Glomerular endothelial cell (primary cell): ENCODE measurements at regions not wholly inside any gene's neighbourhood (a gene's known extent, or its start where the extent isn't known, plus 50 kb on each side); places are given as distances from the start of the nearest gene placed in this dataset.

Experiments used
- DNase-seq: peaks from one replicate; pipeline ENCODE4 v3.0.0-alpha.2; 2011; ENCODE audit warnings: low read depth, low spot score; ENCODE audit errors: extremely low read depth

GRCh38 chr17:79457376-79457775, 153.5 kb downstream of the RBFOX3 start:
- no peak for DNase-seq

- no peak for DNase-seq
Measured at GRCh38 chr17:79455636-79456035, 155.2 kb downstream of the RBFOX3 start.

- no peak for DNase-seq
Measured at GRCh38 chr17:79454826-79455225, 156.0 kb downstream of the RBFOX3 start.

- DNase-seq, result no peak
Measured at GRCh38 chr17:79453481-79453880, 157.4 kb downstream of the RBFOX3 start.

GRCh38 chr17:79452706-79453105, 158.1 kb downstream of the RBFOX3 start:
- no peak for DNase-seq

- DNase-seq, result no peak
Measured at GRCh38 chr17:79451167-79451566, 159.7 kb downstream of the RBFOX3 start.

GRCh38 chr17:79446399-79447009, 164.3 kb downstream of the RBFOX3 start:
- DNase-seq, result no peak

GRCh38 chr17:79444198-79444597, 166.7 kb downstream of the RBFOX3 start:
- DNase-seq, result no peak

- DNase-seq, result no peak
Measured at GRCh38 chr17:79443026-79443425, 167.8 kb downstream of the RBFOX3 start.

- DNase-seq, result no peak
Measured at GRCh38 chr17:79441356-79442160, 169.3 kb downstream of the RBFOX3 start.

GRCh38 chr17:79440251-79440650, 170.6 kb downstream of the RBFOX3 start:
- no peak for DNase-seq

GRCh38 chr17:79439493-79439892, 171.4 kb downstream of the RBFOX3 start:
- no peak for DNase-seq

- no peak for DNase-seq
Measured at GRCh38 chr17:79438546-79439334, 172.1 kb downstream of the RBFOX3 start.

- DNase-seq, result no peak
Measured at GRCh38 chr17:79438058-79438457, 172.8 kb downstream of the RBFOX3 start.

- no peak for DNase-seq
Measured at GRCh38 chr17:79437081-79437480, 173.8 kb downstream of the RBFOX3 start.

- DNase-seq, result no peak
Measured at GRCh38 chr17:79435962-79436361, 174.9 kb downstream of the RBFOX3 start.

GRCh38 chr17:79435296-79435695, 175.6 kb downstream of the RBFOX3 start:
- no peak for DNase-seq

- no peak for DNase-seq
Measured at GRCh38 chr17:79434215-79434614, 176.6 kb downstream of the RBFOX3 start.

GRCh38 chr17:79433379-79433778, 177.5 kb downstream of the RBFOX3 start:
- no peak for DNase-seq

GRCh38 chr17:79431175-79431574, 179.7 kb downstream of the RBFOX3 start:
- no peak for DNase-seq

- no peak for DNase-seq
Measured at GRCh38 chr17:79429864-79430494, 180.9 kb downstream of the RBFOX3 start.
